GM10266 (cell line): ENCODE measurements at regions not wholly inside any gene's neighbourhood (a gene's known extent, or its start where the extent isn't known, plus 50 kb on each side); places are given as distances from the start of the nearest gene placed in this dataset.
A peak's percentile ranks its signal among the peaks of the same experiment; 100 is the strongest.

ENCODE experiments used
- DNase-seq: peaks from one replicate; pipeline ENCODE4 v3.0.0; 2012; ENCODE audit errors: extremely low spot score
- TF ChIP-seq, protein P1 (sequence below): IDR thresholded peaks from 2 replicates; pipeline ENCODE4 v1.5.1; 2012; ENCODE audit warnings: mild to moderate bottlenecking, low read depth; ENCODE audit not compliant: control insufficient read depth, insufficient read depth; ENCODE audit errors: missing control alignments

DNA sequence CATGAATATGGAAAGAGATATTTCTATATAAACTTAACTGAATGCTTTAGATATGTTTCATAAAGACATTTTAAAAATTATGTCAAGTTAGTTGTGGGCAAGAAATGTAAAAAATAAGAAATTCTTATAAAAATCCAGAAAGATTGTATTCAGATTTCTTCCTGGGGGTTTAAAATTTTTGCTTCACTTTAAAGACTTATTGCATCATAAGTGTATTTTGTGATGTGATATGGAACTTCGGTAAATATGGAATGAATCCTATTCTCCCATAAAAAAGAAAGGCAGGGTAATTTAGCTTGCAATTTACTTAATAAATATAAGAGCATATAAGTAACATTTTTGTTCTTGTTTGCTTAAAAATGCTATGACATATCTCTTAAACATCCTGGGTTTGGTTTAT is 104.8 kb upstream of the CWC22 start:
- no peak for DNase-seq
- TF ChIP-seq, protein P1, sequence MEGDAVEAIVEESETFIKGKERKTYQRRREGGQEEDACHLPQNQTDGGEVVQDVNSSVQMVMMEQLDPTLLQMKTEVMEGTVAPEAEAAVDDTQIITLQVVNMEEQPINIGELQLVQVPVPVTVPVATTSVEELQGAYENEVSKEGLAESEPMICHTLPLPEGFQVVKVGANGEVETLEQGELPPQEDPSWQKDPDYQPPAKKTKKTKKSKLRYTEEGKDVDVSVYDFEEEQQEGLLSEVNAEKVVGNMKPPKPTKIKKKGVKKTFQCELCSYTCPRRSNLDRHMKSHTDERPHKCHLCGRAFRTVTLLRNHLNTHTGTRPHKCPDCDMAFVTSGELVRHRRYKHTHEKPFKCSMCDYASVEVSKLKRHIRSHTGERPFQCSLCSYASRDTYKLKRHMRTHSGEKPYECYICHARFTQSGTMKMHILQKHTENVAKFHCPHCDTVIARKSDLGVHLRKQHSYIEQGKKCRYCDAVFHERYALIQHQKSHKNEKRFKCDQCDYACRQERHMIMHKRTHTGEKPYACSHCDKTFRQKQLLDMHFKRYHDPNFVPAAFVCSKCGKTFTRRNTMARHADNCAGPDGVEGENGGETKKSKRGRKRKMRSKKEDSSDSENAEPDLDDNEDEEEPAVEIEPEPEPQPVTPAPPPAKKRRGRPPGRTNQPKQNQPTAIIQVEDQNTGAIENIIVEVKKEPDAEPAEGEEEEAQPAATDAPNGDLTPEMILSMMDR = no peak

- DNase-seq = no peak
- TF ChIP-seq, protein P1 = no peak
These were observed 103.4 kb upstream of the CWC22 start for GRCh38 chr2:180110469-180110868.

- TF ChIP-seq, protein P1 = no peak
- no peak for DNase-seq
These were observed 94.7 kb upstream of the CWC22 start for GRCh38 chr2:180101846-180102245.

DNA sequence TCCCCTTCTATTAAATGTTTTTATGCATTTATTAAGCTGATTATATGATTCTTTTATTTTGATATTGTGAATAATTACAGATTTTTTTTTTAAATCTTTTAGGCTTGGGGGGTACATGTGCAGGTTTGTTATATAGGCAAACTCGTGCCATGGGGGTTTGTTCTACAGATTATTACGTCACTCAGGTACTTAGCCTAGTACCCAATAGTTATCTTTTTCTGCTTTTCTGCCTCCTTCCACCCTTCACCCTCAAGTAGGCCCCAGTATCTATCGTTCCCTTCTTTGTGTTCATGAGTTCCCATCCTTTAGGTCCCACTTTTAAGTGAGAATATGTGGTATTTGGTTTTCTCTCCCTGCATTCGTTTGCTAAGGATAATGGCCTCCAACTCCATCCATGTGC is 92.2 kb upstream of the CWC22 start:
- no peak for DNase-seq
- TF ChIP-seq, protein P1 = no peak

DNA sequence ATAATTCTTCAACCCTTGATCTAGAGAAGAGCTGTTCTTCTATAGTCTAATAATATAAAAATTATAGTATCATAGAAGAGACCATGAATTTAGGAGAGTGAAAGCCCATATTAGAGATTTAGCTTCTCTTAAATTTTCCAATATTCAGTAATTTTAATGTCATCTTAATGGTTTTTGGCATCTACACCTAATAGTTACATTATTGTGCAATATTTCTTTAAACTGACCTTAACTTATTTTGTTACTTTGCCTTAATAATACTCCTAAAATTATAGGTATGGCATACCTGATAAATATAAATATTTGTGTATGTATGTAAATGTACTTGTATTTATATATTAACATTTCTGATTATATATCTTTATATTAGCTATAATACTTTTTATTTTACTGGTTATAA is 78.0 kb upstream of the CWC22 start:
- TF ChIP-seq, protein P1 = no peak
- no peak for DNase-seq

DNA sequence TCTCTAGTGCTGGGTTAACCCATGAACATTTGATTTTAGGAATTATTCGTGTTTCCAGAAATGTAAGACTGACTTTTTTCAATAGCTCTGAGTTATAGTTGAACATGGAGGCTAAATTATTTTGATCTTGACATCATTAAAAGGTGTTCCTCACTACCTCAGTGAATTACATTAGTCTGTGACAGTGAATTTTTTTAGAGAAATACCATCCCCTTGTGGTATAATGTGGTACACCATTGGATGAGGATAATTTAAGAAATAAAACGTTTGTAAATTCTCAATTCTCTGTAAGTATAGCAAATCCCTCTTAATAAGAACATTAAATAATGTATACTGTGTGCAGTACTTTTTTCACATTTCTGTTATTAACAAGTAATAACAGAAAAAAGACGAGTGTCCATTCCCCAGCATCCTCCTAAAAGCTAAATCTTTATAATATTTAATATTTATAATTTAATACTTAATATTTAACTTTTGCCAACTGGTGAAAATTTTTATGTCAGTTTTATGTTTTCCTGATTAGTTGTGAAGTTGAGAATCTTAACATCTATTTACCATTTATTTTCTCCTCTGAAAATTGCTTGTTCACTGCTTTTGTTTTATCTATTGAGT is 70.3 kb upstream of the CWC22 start:
- TF ChIP-seq, protein P1 = peak; percentile 44
- peak; percentile 10 for DNase-seq

- DNase-seq = no peak
- TF ChIP-seq, protein P1 = no peak
These were observed 68.8 kb upstream of the CWC22 start for GRCh38 chr2:180075870-180076269.
